CD4-positive, CD25-positive, alpha-beta regulatory T cell (primary cell): ENCODE measurements at regions not wholly inside any gene's neighbourhood (a gene's known extent, or its start where the extent isn't known, plus 50 kb on each side); places are given as distances from the start of the nearest gene placed in this dataset.

Source experiments
- ATAC-seq, 2 donors: fragments of 150-1000 bp; cut with Tn5 transposase; one replicate each; pipeline ENCODE4 v1.10.0; 2021; ENCODE audit warnings: low read depth in 2 of 2, moderate number of reproducible peaks in 2 of 2, moderate library complexity in 1 of 2
- DNase-seq, 3 donors: peaks; one replicate each; pipeline versions ENCODE4 v3.0.0 to v3.0.0-alpha.2; 2012 to 2022; ENCODE audit warnings: mixed read lengths in 1 of 3
- H3K27ac ChIP-seq: one replicate; pipeline ENCODE4 v1.7.0; 2013; ENCODE audit warnings: mild to moderate bottlenecking, low read length; ENCODE audit not compliant: insufficient read depth, poor library complexity, severe bottlenecking
- H3K27me3 ChIP-seq: one replicate; pipeline ENCODE4 v1.7.0; 2013; ENCODE audit warnings: low read length; ENCODE audit not compliant: control insufficient read depth, insufficient read depth
- H3K36me3 ChIP-seq: one replicate; pipeline ENCODE4 v1.7.0; 2013; ENCODE audit warnings: mild to moderate bottlenecking, low read length, moderate library complexity; ENCODE audit not compliant: control insufficient read depth, insufficient read depth
- H3K4me1 ChIP-seq: 2 replicates; pipeline ENCODE4 v1.7.0; 2013; ENCODE audit warnings: mild to moderate bottlenecking, low read length; ENCODE audit not compliant: insufficient read depth, control insufficient read depth, poor library complexity, severe bottlenecking
- H3K4me3 ChIP-seq: one replicate; pipeline ENCODE4 v1.7.0; 2013; ENCODE audit warnings: low read depth, mild to moderate bottlenecking, low read length, moderate library complexity
- H3K9me3 ChIP-seq, 2 experiments: 1 replicate in 1 of 2; 2 replicates in 1 of 2; pipeline ENCODE4 v1.7.0; 2013; ENCODE audit warnings: low read length in 2 of 2, mild to moderate bottlenecking in 1 of 2, moderate library complexity in 1 of 2; ENCODE audit not compliant: control insufficient read depth in 2 of 2
- H3K27ac Mint-ChIP-seq, 3 donors: one replicate each; pipeline ENCODE4 v1.8.0; 2020 to 2022; ENCODE audit warnings: mild to moderate bottlenecking in 3 of 3, mixed read lengths in 3 of 3, moderate library complexity in 2 of 3
- H3K27me3 Mint-ChIP-seq: one replicate; pipeline ENCODE4 v1.8.0; 2022; ENCODE audit warnings: mild to moderate bottlenecking, mixed read lengths
- H3K36me3 Mint-ChIP-seq: one replicate; pipeline ENCODE4 v1.8.0; 2020; ENCODE audit warnings: mixed read lengths
- H3K4me1 Mint-ChIP-seq, 4 donors: one replicate each; pipeline ENCODE4 v1.8.0; 2020 to 2022; ENCODE audit warnings: mixed read lengths in 4 of 4, mild to moderate bottlenecking in 1 of 4
- H3K4me3 Mint-ChIP-seq, 4 donors: one replicate each; pipeline ENCODE4 v1.8.0; 2020 to 2022; ENCODE audit warnings: mild to moderate bottlenecking in 4 of 4, mixed read lengths in 4 of 4, moderate library complexity in 3 of 4
- H3K9me3 Mint-ChIP-seq, 7 donors: one replicate each; pipeline ENCODE4 v1.8.0; 2020 to 2022; ENCODE audit warnings: mixed read lengths in 7 of 7, mild to moderate bottlenecking in 3 of 7, moderate library complexity in 2 of 7

- H3K9me3 Mint-ChIP-seq = peaks cover 0 to 3% (median 0%) of the 10 kb centered on the region in 7 donors
- ATAC-seq (no peak), DNase-seq (no peak)
- H3K27me3 ChIP-seq = no peaks in the 10 kb centered on the region
- no peaks in the 10 kb centered on the region for H3K9me3 ChIP-seq
- no peaks in the 10 kb centered on the region for H3K4me1 ChIP-seq
- H3K36me3 Mint-ChIP-seq = no peaks in the 10 kb centered on the region
- H3K4me3 Mint-ChIP-seq = no peak overlapping the region
- H3K27me3 Mint-ChIP-seq = no peaks in the 10 kb centered on the region
- no peak overlapping the region for H3K27ac Mint-ChIP-seq
- H3K27ac ChIP-seq = no peak overlapping the region
- no peaks in the 10 kb centered on the region for H3K36me3 ChIP-seq
- no peaks in the 10 kb centered on the region for H3K4me1 Mint-ChIP-seq
- H3K4me3 ChIP-seq = no peak overlapping the region
Observed at GRCh38 chr12:69007101-69007854, 74.3 kb upstream of the CPM start.

GRCh38 chr12:69007855-69008351 lies 74.9 kb upstream of the CPM start:
- H3K27ac Mint-ChIP-seq = no peak overlapping the region
- Histone ChIP-seq H3K4me3 (no peak overlapping the region), H3K27ac (no peak overlapping the region), H3K36me3 (no peaks in the 10 kb centered on the region), H3K4me1 (no peaks in the 10 kb centered on the region), H3K9me3 (no peaks in the 10 kb centered on the region), H3K27me3 (no peaks in the 10 kb centered on the region)
- no peaks in the 10 kb centered on the region for H3K27me3 Mint-ChIP-seq
- peaks cover 0 to 3% (median 0%) of the 10 kb centered on the region in 7 donors for H3K9me3 Mint-ChIP-seq
- H3K36me3 Mint-ChIP-seq = no peaks in the 10 kb centered on the region
- ATAC-seq (no peak), DNase-seq (no peak)
- H3K4me1 Mint-ChIP-seq = no peaks in the 10 kb centered on the region
- H3K4me3 Mint-ChIP-seq = no peak overlapping the region

GRCh38 chr12:69008520-69008919 lies 75.5 kb upstream of the CPM start:
- no peak overlapping the region for H3K4me3 ChIP-seq
- H3K4me1 Mint-ChIP-seq = no peaks in the 10 kb centered on the region
- H3K9me3 ChIP-seq = no peaks in the 10 kb centered on the region
- H3K4me1 ChIP-seq = no peaks in the 10 kb centered on the region
- DNase-seq (no peak), ATAC-seq (no peak)
- H3K36me3 Mint-ChIP-seq = no peaks in the 10 kb centered on the region
- no peak overlapping the region for H3K27ac ChIP-seq
- no peak overlapping the region for H3K27ac Mint-ChIP-seq
- H3K9me3 Mint-ChIP-seq = peaks cover 0 to 3% (median 1%) of the 10 kb centered on the region in 7 donors
- no peaks in the 10 kb centered on the region for H3K27me3 Mint-ChIP-seq
- H3K4me3 Mint-ChIP-seq = no peak overlapping the region
- no peaks in the 10 kb centered on the region for H3K27me3 ChIP-seq
- no peaks in the 10 kb centered on the region for H3K36me3 ChIP-seq

- H3K4me1 ChIP-seq = no peaks in the 10 kb centered on the region
- H3K9me3 Mint-ChIP-seq = peaks cover 0 to 3% (median 1%) of the 10 kb centered on the region in 7 donors
- H3K4me3 Mint-ChIP-seq = no peak overlapping the region
- DNase-seq (no peak), ATAC-seq (no peak)
- no peaks in the 10 kb centered on the region for H3K4me1 Mint-ChIP-seq
- no peaks in the 10 kb centered on the region for H3K27me3 ChIP-seq
- no peak overlapping the region for H3K4me3 ChIP-seq
- H3K9me3 ChIP-seq = no peaks in the 10 kb centered on the region
- H3K36me3 Mint-ChIP-seq = no peaks in the 10 kb centered on the region
- no peak overlapping the region for H3K27ac ChIP-seq
- H3K27ac Mint-ChIP-seq = no peak overlapping the region
- no peaks in the 10 kb centered on the region for H3K36me3 ChIP-seq
- no peaks in the 10 kb centered on the region for H3K27me3 Mint-ChIP-seq
Observed at GRCh38 chr12:69014047-69014446, 81.1 kb upstream of the CPM start.

- Histone ChIP-seq H3K4me3 (no peak overlapping the region), H3K4me1 (no peaks in the 10 kb centered on the region), H3K27ac (no peak overlapping the region), H3K36me3 (no peaks in the 10 kb centered on the region), H3K27me3 (no peaks in the 10 kb centered on the region), H3K9me3 (no peaks in the 10 kb centered on the region)
- Mint-ChIP-seq H3K27me3 (no peaks in the 10 kb centered on the region), H3K27ac (no peak overlapping the region), H3K4me1 (no peaks in the 10 kb centered on the region), H3K9me3 (peaks cover 0 to 3% (median 1%) of the 10 kb centered on the region in 7 donors), H3K36me3 (no peaks in the 10 kb centered on the region), H3K4me3 (no peak overlapping the region)
- DNase-seq (no peak), ATAC-seq (no peak)
Observed at GRCh38 chr12:69015017-69015416, 82.0 kb upstream of the CPM start.

GRCh38 chr12:69015831-69016230 lies 82.9 kb upstream of the CPM start:
- H3K4me3 Mint-ChIP-seq = no peak overlapping the region
- Histone ChIP-seq H3K27ac (no peak overlapping the region), H3K4me3 (no peak overlapping the region), H3K27me3 (no peaks in the 10 kb centered on the region), H3K4me1 (no peaks in the 10 kb centered on the region), H3K36me3 (no peaks in the 10 kb centered on the region), H3K9me3 (no peaks in the 10 kb centered on the region)
- H3K27me3 Mint-ChIP-seq = no peaks in the 10 kb centered on the region
- peaks cover 0 to 3% (median 1%) of the 10 kb centered on the region in 7 donors for H3K9me3 Mint-ChIP-seq
- ATAC-seq (no peak), DNase-seq (no peak)
- H3K4me1 Mint-ChIP-seq = no peaks in the 10 kb centered on the region
- H3K27ac Mint-ChIP-seq = no peak overlapping the region
- no peaks in the 10 kb centered on the region for H3K36me3 Mint-ChIP-seq

- no peaks in the 10 kb centered on the region for H3K27me3 Mint-ChIP-seq
- no peaks in the 10 kb centered on the region for H3K4me1 ChIP-seq
- no peak overlapping the region for H3K4me3 ChIP-seq
- H3K27me3 ChIP-seq = no peaks in the 10 kb centered on the region
- ATAC-seq (no peak), DNase-seq (no peak)
- H3K9me3 ChIP-seq = no peaks in the 10 kb centered on the region
- no peaks in the 10 kb centered on the region for H3K36me3 ChIP-seq
- no peak overlapping the region for H3K27ac Mint-ChIP-seq
- no peaks in the 10 kb centered on the region for H3K4me1 Mint-ChIP-seq
- H3K4me3 Mint-ChIP-seq = no peak overlapping the region
- H3K9me3 Mint-ChIP-seq = peaks cover 0 to 3% (median 0%) of the 10 kb centered on the region in 7 donors
- no peak overlapping the region for H3K27ac ChIP-seq
- no peaks in the 10 kb centered on the region for H3K36me3 Mint-ChIP-seq
Observed at GRCh38 chr12:69019082-69019481, 86.1 kb upstream of the CPM start.

GRCh38 chr12:69019910-69020309 lies 86.9 kb upstream of the CPM start:
- Histone ChIP-seq H3K4me3 (no peak overlapping the region), H3K4me1 (no peaks in the 10 kb centered on the region), H3K36me3 (no peaks in the 10 kb centered on the region), H3K27me3 (no peaks in the 10 kb centered on the region), H3K27ac (no peak overlapping the region), H3K9me3 (no peaks in the 10 kb centered on the region)
- peaks cover 0 to 3% (median 0%) of the 10 kb centered on the region in 7 donors for H3K9me3 Mint-ChIP-seq
- no peaks in the 10 kb centered on the region for H3K4me1 Mint-ChIP-seq
- no peaks in the 10 kb centered on the region for H3K27me3 Mint-ChIP-seq
- DNase-seq (no peak), ATAC-seq (no peak)
- H3K27ac Mint-ChIP-seq = no peak overlapping the region
- H3K4me3 Mint-ChIP-seq = no peak overlapping the region
- H3K36me3 Mint-ChIP-seq = no peaks in the 10 kb centered on the region
